ENCODE measurements at regions not wholly inside any gene's neighbourhood (a gene's known extent, or its start where the extent isn't known, plus 50 kb on each side); places are given as distances from the start of the nearest gene placed in this dataset.

DNA sequence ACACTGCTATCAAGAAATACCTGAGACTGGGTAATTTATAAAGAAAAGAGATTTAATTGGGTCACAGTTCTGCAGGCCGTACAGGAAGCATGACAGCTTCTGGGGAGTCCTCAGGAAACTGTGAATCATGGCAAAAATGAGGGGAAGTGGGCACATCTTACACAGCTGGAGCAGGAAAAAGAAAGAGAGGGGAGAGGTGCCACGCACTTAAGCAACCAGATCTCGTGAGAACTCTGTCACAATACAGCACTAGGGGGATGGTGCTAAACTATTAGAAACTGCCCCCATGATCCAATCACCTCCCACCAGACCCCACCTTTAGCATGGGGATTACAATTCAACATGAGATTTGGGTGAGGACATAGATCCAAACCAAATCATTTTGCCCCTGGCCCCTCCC is 105.5 kb upstream of the CPLX2 start:
- DNase-seq (no peak), ATAC-seq (peak; percentile 65)
- H3K4me1 Mint-ChIP-seq: peaks cover 8% of the 10 kb centered on the region
- H3K36me3 Mint-ChIP-seq (ENCODE audit: low read depth): peaks cover 1% of the 10 kb centered on the region
- peaks cover 28% of the 10 kb centered on the region for H3K27me3 Mint-ChIP-seq
- H3K27ac Mint-ChIP-seq: no peak overlapping the region
- H3K9me3 Mint-ChIP-seq: peaks cover 20% of the 10 kb centered on the region
- H3K4me3 Mint-ChIP-seq: no peak overlapping the region

DNA sequence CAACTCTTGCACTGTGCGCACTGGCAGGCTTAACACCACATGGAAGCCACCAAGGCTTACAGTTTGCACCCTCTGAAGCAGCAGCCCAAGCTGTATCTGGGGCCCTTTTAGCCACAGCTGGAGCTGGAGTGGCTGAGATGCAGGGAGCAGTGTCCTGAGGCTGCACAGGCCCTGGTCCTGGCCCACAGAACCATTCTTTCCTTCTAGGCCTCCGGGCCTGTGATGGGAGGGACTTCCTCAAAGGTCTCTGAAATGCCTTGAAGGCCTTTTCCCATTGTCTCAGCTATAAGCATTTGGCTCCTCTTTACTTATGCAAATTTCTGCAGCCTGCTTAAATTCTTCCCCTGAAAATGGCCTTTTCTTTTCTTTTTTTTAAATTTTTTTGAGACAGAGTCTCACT is 104.4 kb upstream of the CPLX2 start:
- Mint-ChIP-seq H3K36me3 (ENCODE audit: low read depth) (peaks cover 1% of the 10 kb centered on the region), H3K4me1 (peaks cover 8% of the 10 kb centered on the region), H3K27me3 (peaks cover 35% of the 10 kb centered on the region), H3K9me3 (peaks cover 20% of the 10 kb centered on the region), H3K27ac (no peak overlapping the region), H3K4me3 (no peak overlapping the region)
- ATAC-seq (no peak), DNase-seq (no peak)

DNA sequence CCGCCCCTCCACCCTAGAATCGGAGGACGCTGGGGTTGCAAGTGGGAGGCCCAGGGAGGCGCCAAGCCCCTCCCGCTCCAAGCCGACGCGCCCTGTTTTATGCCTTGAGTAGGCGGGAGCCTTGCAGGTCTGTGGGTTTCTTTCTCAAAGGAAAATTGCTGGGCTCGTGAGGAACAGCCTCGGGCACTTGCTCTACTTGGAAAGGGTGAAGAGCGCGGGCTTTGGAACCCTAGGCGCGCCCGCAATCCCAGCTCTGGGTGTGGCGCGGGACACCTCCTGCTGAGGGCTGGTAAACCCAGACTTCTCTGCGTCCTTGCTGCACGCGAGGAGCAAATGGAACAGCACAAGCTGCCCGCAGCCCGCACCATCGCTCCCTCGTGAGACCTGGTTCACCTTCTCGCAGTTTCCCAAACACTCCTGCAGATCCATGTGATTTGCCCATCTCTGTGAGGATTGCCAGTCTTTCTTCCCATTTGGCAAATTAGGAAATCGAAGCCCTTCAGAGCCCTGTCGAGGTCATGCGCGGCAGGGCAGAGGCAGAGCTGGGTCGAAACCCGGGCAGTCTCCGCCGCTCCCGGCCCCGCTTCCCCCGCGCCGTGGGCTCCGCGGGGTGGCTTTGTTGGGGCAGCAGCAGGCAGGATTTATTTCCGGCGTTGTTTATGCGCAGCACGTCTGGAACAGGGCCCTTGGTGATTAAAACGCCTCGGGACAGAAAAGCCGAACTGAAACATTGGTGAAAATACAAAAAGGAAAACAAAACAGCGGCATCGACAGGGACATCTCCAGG is 98.4 kb upstream of the CPLX2 start:
- H3K4me3 Mint-ChIP-seq: no peak overlapping the region
- H3K9me3 Mint-ChIP-seq: peaks cover 7% of the 10 kb centered on the region
- H3K4me1 Mint-ChIP-seq: no peaks in the 10 kb centered on the region
- H3K36me3 Mint-ChIP-seq (ENCODE audit: low read depth): no peaks in the 10 kb centered on the region
- ATAC-seq (no peak), DNase-seq (no peak)
- H3K27me3 Mint-ChIP-seq: peaks cover 40% of the 10 kb centered on the region
- H3K27ac Mint-ChIP-seq: no peak overlapping the region

DNA sequence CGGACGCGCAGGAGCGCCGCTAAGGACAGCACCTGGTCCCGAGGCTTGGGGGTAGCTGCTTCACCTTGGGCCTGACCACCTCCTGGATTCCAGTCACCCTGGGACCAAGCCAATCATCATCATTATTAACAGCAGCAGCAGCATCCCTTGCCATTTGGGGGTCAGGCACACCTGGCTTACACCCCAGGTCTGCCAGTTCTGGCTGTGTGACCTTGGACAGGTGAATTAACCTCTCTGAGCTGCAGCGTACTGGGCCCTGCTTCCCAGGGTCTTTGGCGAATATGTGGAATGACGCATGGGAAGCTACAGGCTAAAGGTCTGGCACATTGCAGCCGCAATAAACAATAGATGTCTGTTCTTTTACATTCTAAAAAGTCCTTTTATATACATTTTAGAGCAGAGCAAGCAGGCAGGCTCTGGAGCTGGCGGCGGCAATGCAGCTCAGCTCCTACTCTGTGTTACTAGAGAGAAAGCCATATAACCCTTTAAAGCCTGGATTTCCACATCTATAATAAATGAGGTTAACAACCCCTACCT is 97.8 kb upstream of the CPLX2 start:
- H3K9me3 Mint-ChIP-seq: peaks cover under 1% of the 10 kb centered on the region
- no peak for ATAC-seq
- peaks cover 38% of the 10 kb centered on the region for H3K27me3 Mint-ChIP-seq
- no peaks in the 10 kb centered on the region for H3K4me1 Mint-ChIP-seq
- no peak for DNase-seq
- H3K27ac Mint-ChIP-seq: no peak overlapping the region
- H3K36me3 Mint-ChIP-seq (ENCODE audit: low read depth): no peaks in the 10 kb centered on the region
- H3K4me3 Mint-ChIP-seq: no peak overlapping the region

- no peaks in the 10 kb centered on the region for H3K36me3 Mint-ChIP-seq (ENCODE audit: low read depth)
- no peaks in the 10 kb centered on the region for H3K4me1 Mint-ChIP-seq
- peaks cover 35% of the 10 kb centered on the region for H3K27me3 Mint-ChIP-seq
- no peak overlapping the region for H3K4me3 Mint-ChIP-seq
- H3K9me3 Mint-ChIP-seq: no peaks in the 10 kb centered on the region
- no peak for ATAC-seq
- no peak overlapping the region for H3K27ac Mint-ChIP-seq
- DNase-seq: no peak
These were observed 96.0 kb upstream of the CPLX2 start for GRCh38 chr5:175775416-175775815.

GRCh38 chr5:175778951-175779503 is 92.4 kb upstream of the CPLX2 start:
- Mint-ChIP-seq H3K27ac (no peak overlapping the region), H3K4me3 (no peak overlapping the region), H3K4me1 (no peaks in the 10 kb centered on the region), H3K9me3 (no peaks in the 10 kb centered on the region), H3K27me3 (peaks cover 12% of the 10 kb centered on the region), H3K36me3 (ENCODE audit: low read depth) (no peaks in the 10 kb centered on the region)
- DNase-seq (no peak), ATAC-seq (no peak)

GRCh38 chr5:175783739-175784138 is 87.6 kb upstream of the CPLX2 start:
- Mint-ChIP-seq H3K4me1 (no peaks in the 10 kb centered on the region), H3K36me3 (ENCODE audit: low read depth) (no peaks in the 10 kb centered on the region), H3K9me3 (no peaks in the 10 kb centered on the region), H3K27me3 (peaks cover 28% of the 10 kb centered on the region), H3K4me3 (no peak overlapping the region), H3K27ac (no peak overlapping the region)
- ATAC-seq (no peak), DNase-seq (no peak)

DNA sequence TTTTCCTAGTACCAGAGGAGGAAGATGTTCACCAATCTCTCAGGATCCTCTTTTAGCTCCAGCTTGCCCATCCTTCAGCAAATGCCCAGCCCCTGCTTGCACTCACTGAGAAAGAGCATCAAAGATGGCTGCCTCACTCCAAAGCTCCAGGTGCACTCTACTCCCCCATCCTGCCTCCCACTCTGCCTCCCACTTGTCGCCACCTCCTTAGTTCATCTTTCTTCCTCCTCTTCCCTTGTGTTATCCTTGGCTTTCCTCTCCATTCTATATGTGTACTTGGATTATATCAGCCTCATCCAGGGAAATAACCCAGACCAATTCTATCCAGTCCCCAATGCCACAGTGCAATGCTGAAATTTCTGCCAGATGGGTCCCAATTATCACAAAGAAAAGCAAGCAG is 87.1 kb upstream of the CPLX2 start:
- H3K9me3 Mint-ChIP-seq: no peaks in the 10 kb centered on the region
- no peaks in the 10 kb centered on the region for H3K36me3 Mint-ChIP-seq (ENCODE audit: low read depth)
- no peak overlapping the region for H3K27ac Mint-ChIP-seq
- no peak for DNase-seq
- H3K27me3 Mint-ChIP-seq: peaks cover 28% of the 10 kb centered on the region
- ATAC-seq: no peak
- H3K4me1 Mint-ChIP-seq: no peaks in the 10 kb centered on the region
- H3K4me3 Mint-ChIP-seq: no peak overlapping the region

GRCh38 chr5:175785681-175786080 is 85.7 kb upstream of the CPLX2 start:
- H3K27me3 Mint-ChIP-seq: peaks cover 28% of the 10 kb centered on the region
- no peaks in the 10 kb centered on the region for H3K4me1 Mint-ChIP-seq
- ATAC-seq (no peak), DNase-seq (no peak)
- no peak overlapping the region for H3K27ac Mint-ChIP-seq
- H3K36me3 Mint-ChIP-seq (ENCODE audit: low read depth): no peaks in the 10 kb centered on the region
- peaks cover 5% of the 10 kb centered on the region for H3K9me3 Mint-ChIP-seq
- H3K4me3 Mint-ChIP-seq: no peak overlapping the region

- H3K4me3 Mint-ChIP-seq: no peak overlapping the region
- peaks cover 33% of the 10 kb centered on the region for H3K27me3 Mint-ChIP-seq
- H3K27ac Mint-ChIP-seq: no peak overlapping the region
- H3K9me3 Mint-ChIP-seq: peaks cover 9% of the 10 kb centered on the region
- no peaks in the 10 kb centered on the region for H3K36me3 Mint-ChIP-seq (ENCODE audit: low read depth)
- DNase-seq (no peak), ATAC-seq (no peak)
- H3K4me1 Mint-ChIP-seq: no peaks in the 10 kb centered on the region
These were observed 83.1 kb upstream of the CPLX2 start for GRCh38 chr5:175788155-175788787.

GRCh38 chr5:175789670-175790069 is 81.7 kb upstream of the CPLX2 start:
- H3K27me3 Mint-ChIP-seq: peaks cover 41% of the 10 kb centered on the region
- DNase-seq (no peak), ATAC-seq (no peak)
- H3K9me3 Mint-ChIP-seq: peaks cover 9% of the 10 kb centered on the region
- H3K4me1 Mint-ChIP-seq: no peaks in the 10 kb centered on the region
- no peaks in the 10 kb centered on the region for H3K36me3 Mint-ChIP-seq (ENCODE audit: low read depth)
- H3K27ac Mint-ChIP-seq: no peak overlapping the region
- H3K4me3 Mint-ChIP-seq: no peak overlapping the region

GRCh38 chr5:175790796-175791195 is 80.6 kb upstream of the CPLX2 start:
- no peak for ATAC-seq
- Mint-ChIP-seq H3K9me3 (peaks cover 11% of the 10 kb centered on the region), H3K4me3 (no peak overlapping the region), H3K27me3 (peaks cover 47% of the 10 kb centered on the region), H3K4me1 (no peaks in the 10 kb centered on the region), H3K27ac (no peak overlapping the region), H3K36me3 (ENCODE audit: low read depth) (no peaks in the 10 kb centered on the region)
- DNase-seq: no peak

DNA sequence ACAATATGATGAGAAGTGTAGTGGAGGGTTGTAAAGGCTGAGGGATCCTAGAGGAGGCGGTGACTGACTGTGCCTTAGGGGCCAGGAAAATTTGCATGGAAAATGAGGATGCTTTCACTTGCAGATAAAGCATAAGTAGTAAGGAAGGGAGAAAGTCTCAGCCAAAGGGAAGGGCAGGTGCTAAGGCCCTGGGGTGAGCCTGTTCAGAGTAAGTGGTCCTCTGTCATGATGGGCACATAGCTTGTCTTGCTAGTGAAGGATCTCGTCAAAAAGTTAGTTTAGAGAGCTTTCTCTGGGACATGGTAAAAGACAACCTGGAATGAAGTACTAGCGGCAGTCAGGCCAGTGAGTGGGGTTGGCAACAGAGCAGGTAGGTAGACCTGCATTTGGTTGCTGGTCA is 75.4 kb upstream of the CPLX2 start:
- Mint-ChIP-seq H3K27ac (no peak overlapping the region), H3K4me3 (no peak overlapping the region), H3K9me3 (peaks cover 6% of the 10 kb centered on the region), H3K36me3 (ENCODE audit: low read depth) (no peaks in the 10 kb centered on the region), H3K27me3 (peaks cover 63% of the 10 kb centered on the region), H3K4me1 (peaks cover 5% of the 10 kb centered on the region)
- DNase-seq (no peak), ATAC-seq (no peak)

- peak; percentile 82 for DNase-seq
- Mint-ChIP-seq H3K27me3 (peaks cover 66% of the 10 kb centered on the region), H3K4me3 (no peak overlapping the region), H3K27ac (no peak overlapping the region), H3K36me3 (ENCODE audit: low read depth) (no peaks in the 10 kb centered on the region), H3K9me3 (peaks cover 4% of the 10 kb centered on the region), H3K4me1 (peaks cover 5% of the 10 kb centered on the region)
- peak; percentile 95 for ATAC-seq
These were observed 74.6 kb upstream of the CPLX2 start for GRCh38 chr5:175796536-175797499.
